ENCODE measurements at regions not wholly inside any gene's neighbourhood (a gene's known extent, or its start where the extent isn't known, plus 50 kb on each side); places are given as distances from the start of the nearest gene placed in this dataset.

GRCh38 chr3:78414261-78414660 lies 1353.5 kb downstream of the ROBO1 start:
- dilution Hi-C loops (cut with MboI; ENCODE audit: extremely low pct_ligation_motif_present, low sequenced_read_pairs) (no loop called here), intact Hi-C loops (cut with micrococcal nuclease) (no loop called here)
- H3K4me2 ChIP-seq (ENCODE audit: insufficient read depth, low read length): no peak overlapping the region
- BruUV-seq (replicated peaks): no TSS peak
- no peak overlapping the region for H3K9ac ChIP-seq (replicated peaks; ENCODE audit: extremely low read depth, insufficient read depth, low read length)
- no peak overlapping the region for H2AFZ ChIP-seq (ENCODE audit: low read depth, low read length)
- POLR2A ChIA-PET: no interaction called here
- no peak overlapping the region for H3K27ac ChIP-seq (ENCODE audit: insufficient read depth, low read depth, low read length)
- DNase-seq (ENCODE audit: low read depth, low spot score) (no peak), FAIRE-seq (no peak)
- H4K20me1 ChIP-seq (replicated peaks; ENCODE audit: control insufficient read depth, extremely low read depth, insufficient read depth, low read length): no peaks in the 10 kb centered on the region
- H3K4me1 ChIP-seq (ENCODE audit: control insufficient read depth, extremely low read depth, insufficient read depth, low read length): no peaks in the 10 kb centered on the region
- H3K9me3 ChIP-seq (replicated peaks; ENCODE audit: control insufficient read depth, insufficient read depth, low read length): no peaks in the 10 kb centered on the region
- H3K27me3 ChIP-seq (ENCODE audit: control insufficient read depth in 2 of 2, insufficient read depth in 2 of 2, low read length in 2 of 2): no peaks in the 10 kb centered on the region
- H3K9me1 ChIP-seq (replicated peaks; ENCODE audit: control insufficient read depth, extremely low read depth, insufficient read depth, low read length): no peaks in the 10 kb centered on the region
- no peak overlapping the region for H3K4me3 ChIP-seq (replicated peaks in 1 of 3; ENCODE audit: insufficient read depth in 1 of 3, low read depth in 1 of 3, low read length in 3 of 3)
- no peak for TF ChIP-seq EZH2 (IDR thresholded peaks at IDR 0.05; ENCODE audit: borderline replicate concordance, low read depth, low read length, severe bottlenecking)
- TF ChIP-seq GATA2 (IDR thresholded peaks at IDR 0.05; ENCODE audit: insufficient read depth, insufficient read length, low read depth, low read length): no peak
- no peak for TF ChIP-seq MAX (IDR thresholded peaks at IDR 0.05; ENCODE audit: insufficient read depth, insufficient read length)
- TF ChIP-seq MYC (IDR thresholded peaks at IDR 0.05; ENCODE audit: low read depth, low read length): no peak
- TF ChIP-seq POLR2A (IDR thresholded peaks at IDR 0.05; ENCODE audit: low read depth, low read length): no peak
- TF ChIP-seq FOS (IDR thresholded peaks at IDR 0.05; ENCODE audit: borderline replicate concordance, insufficient read depth, low read length): no peak
- H3K79me2 ChIP-seq (ENCODE audit: control insufficient read depth, insufficient read depth, low read length): no peaks in the 10 kb centered on the region
- no peaks in the 10 kb centered on the region for H3K36me3 ChIP-seq (ENCODE audit: control insufficient read depth in 2 of 2, extremely low read depth in 1 of 2, insufficient read depth in 2 of 2, low read length in 2 of 2)
- CTCF ChIA-PET: interaction anchor here (0.8 to 0.9 kb wide), 2 partner anchors 59 to 231 kb away, joined by 3 to 4 read pairs; no protein-coding TSS in a partner anchor

- dilution Hi-C loops (cut with MboI; ENCODE audit: extremely low pct_ligation_motif_present, low sequenced_read_pairs) (no loop called here), intact Hi-C loops (cut with micrococcal nuclease) (no loop called here)
- Histone ChIP-seq H3K9ac (replicated peaks; ENCODE audit: extremely low read depth, insufficient read depth, low read length) (no peak overlapping the region), H3K79me2 (ENCODE audit: control insufficient read depth, insufficient read depth, low read length) (no peaks in the 10 kb centered on the region), H3K4me3 (replicated peaks in 1 of 3; ENCODE audit: insufficient read depth in 1 of 3, low read depth in 1 of 3, low read length in 3 of 3) (no peak overlapping the region), H3K27me3 (ENCODE audit: control insufficient read depth in 2 of 2, insufficient read depth in 2 of 2, low read length in 2 of 2) (no peaks in the 10 kb centered on the region), H3K27ac (ENCODE audit: insufficient read depth, low read depth, low read length) (no peak overlapping the region), H2AFZ (ENCODE audit: low read depth, low read length) (no peak overlapping the region), H3K9me3 (replicated peaks; ENCODE audit: control insufficient read depth, insufficient read depth, low read length) (no peaks in the 10 kb centered on the region), H3K4me1 (ENCODE audit: control insufficient read depth, extremely low read depth, insufficient read depth, low read length) (no peaks in the 10 kb centered on the region), H3K9me1 (replicated peaks; ENCODE audit: control insufficient read depth, extremely low read depth, insufficient read depth, low read length) (no peaks in the 10 kb centered on the region), H4K20me1 (replicated peaks; ENCODE audit: control insufficient read depth, extremely low read depth, insufficient read depth, low read length) (no peaks in the 10 kb centered on the region), H3K4me2 (ENCODE audit: insufficient read depth, low read length) (no peak overlapping the region), H3K36me3 (ENCODE audit: control insufficient read depth in 2 of 2, extremely low read depth in 1 of 2, insufficient read depth in 2 of 2, low read length in 2 of 2) (no peaks in the 10 kb centered on the region)
- BruUV-seq (replicated peaks): no TSS peak
- DNase-seq (ENCODE audit: low read depth, low spot score) (no peak), FAIRE-seq (no peak)
- ChIA-PET POLR2A (no interaction called here), CTCF (no interaction called here)
- no peak for TF ChIP-seq POLR2A (IDR thresholded peaks at IDR 0.05; ENCODE audit: low read depth, low read length)
- no peak for TF ChIP-seq JUN (IDR thresholded peaks at IDR 0.05; ENCODE audit: borderline replicate concordance, insufficient read depth, insufficient read length, low read depth)
- TF ChIP-seq CTCF (IDR thresholded peaks at IDR 0.05; ENCODE audit: extremely low read depth in 1 of 2, insufficient read depth in 1 of 2, low read depth in 1 of 2, low read length in 2 of 2): no peak
- no peak for TF ChIP-seq EZH2 (IDR thresholded peaks at IDR 0.05; ENCODE audit: borderline replicate concordance, low read depth, low read length, severe bottlenecking)
- TF ChIP-seq MAX (IDR thresholded peaks at IDR 0.05; ENCODE audit: insufficient read depth, insufficient read length): no peak
- no peak for TF ChIP-seq POLR2AphosphoS5 (IDR thresholded peaks at IDR 0.05; ENCODE audit: insufficient read depth, low read depth, low read length)
- TF ChIP-seq FOS (IDR thresholded peaks at IDR 0.05; ENCODE audit: borderline replicate concordance, insufficient read depth, low read length): no peak
- TF ChIP-seq MYC (IDR thresholded peaks at IDR 0.05; ENCODE audit: low read depth, low read length): no peak
Observed at GRCh38 chr3:78420611-78421010, 1347.2 kb downstream of the ROBO1 start.

Measured in endothelial cell of umbilical vein (primary cell).